ENCODE measurements at regions not wholly inside any gene's neighbourhood (a gene's known extent, or its start where the extent isn't known, plus 50 kb on each side); places are given as distances from the start of the nearest gene placed in this dataset.

DNA sequence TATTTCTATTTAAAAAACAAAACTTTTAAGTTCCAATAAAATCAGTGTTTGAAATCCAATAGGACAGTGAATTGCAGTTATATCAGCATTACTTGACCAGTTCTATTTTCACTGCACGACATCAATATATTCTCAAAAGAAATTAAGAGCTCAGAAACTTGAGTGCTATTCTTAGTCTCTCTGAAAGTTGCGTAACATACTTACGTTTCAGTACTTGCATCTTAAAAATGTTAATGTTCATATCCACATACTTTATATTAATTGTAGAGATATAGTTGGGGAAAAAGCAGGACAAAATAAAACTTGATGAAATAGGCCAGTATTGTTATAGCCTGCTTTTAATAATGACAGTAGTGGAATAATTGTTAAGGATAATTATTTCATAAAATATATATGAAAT lies 720.5 kb upstream of the PCDH9 start:
- no peak for TF ChIP-seq CTCF (IDR thresholded peaks at IDR 0.05)
- no peak for TF ChIP-seq POLR2A (IDR thresholded peaks at IDR 0.05)

Data from heart left ventricle (tissue), 13 donors.